Activated CD4-positive, alpha-beta T cell treated with anti-CD3 and anti-CD28 coated beads, Interleukin-2, amount 10 ng/mL, durations not matched to agents 24 days and 14 days (primary cell): ENCODE measurements at regions not wholly inside any gene's neighbourhood (a gene's known extent, or its start where the extent isn't known, plus 50 kb on each side); places are given as distances from the start of the nearest gene placed in this dataset.
A peak's percentile ranks its signal among the peaks of the same experiment; 100 is the strongest.
"Not testable (repeated sequence)": the region's sequence is repeated elsewhere in the genome, so short reads cannot be mapped to it uniquely, and the experiment has no call there.

Experiments
- DNase-seq: peaks from one replicate; pipeline ENCODE4 v3.0.0; 2022
- H3K27ac Mint-ChIP-seq: one replicate; pipeline ENCODE4 v1.8.0; 2022; ENCODE audit warnings: mild to moderate bottlenecking, mixed read lengths
- H3K27me3 Mint-ChIP-seq: one replicate; pipeline ENCODE4 v1.8.0; 2022; ENCODE audit warnings: mixed read lengths
- H3K36me3 Mint-ChIP-seq: one replicate; pipeline ENCODE4 v1.8.0; 2022; ENCODE audit warnings: low read depth, mild to moderate bottlenecking, mixed read lengths
- H3K4me1 Mint-ChIP-seq: one replicate; pipeline ENCODE4 v1.8.0; 2021; ENCODE audit warnings: mixed read lengths
- H3K4me3 Mint-ChIP-seq: one replicate; pipeline ENCODE4 v1.8.0; 2022; ENCODE audit warnings: mild to moderate bottlenecking, moderate library complexity, mixed read lengths
- H3K9me3 Mint-ChIP-seq: one replicate; pipeline ENCODE4 v1.8.0; 2021; ENCODE audit warnings: mixed read lengths
- intact Hi-C: fragments of 100-400 bp; cut with micrococcal nuclease; formaldehyde crosslinking; loops from one replicate; pipeline ENCODE4 v1.15.1; 2023

DNA sequence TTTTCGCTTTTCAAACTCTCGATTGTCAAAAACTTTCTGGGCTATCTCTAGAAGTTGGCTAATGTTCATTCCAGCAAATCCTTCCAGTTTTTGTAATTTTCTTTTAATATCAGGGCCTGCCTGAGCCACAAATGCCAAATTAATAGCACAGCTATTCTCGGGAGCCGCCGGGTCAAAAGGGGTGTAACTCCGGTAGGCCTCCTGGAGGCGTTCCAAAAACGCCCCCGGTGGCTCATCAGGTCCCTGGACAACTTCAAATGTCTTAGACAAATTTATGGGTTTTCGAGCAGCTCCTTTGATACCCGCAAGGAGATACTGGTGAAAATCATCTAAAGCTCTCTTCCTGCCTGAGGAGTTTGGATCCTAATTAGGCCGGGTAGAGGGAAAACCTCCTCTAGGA lies 117.9 kb upstream of the PZP start:
- Mint-ChIP-seq H3K4me3 (no peak overlapping the region), H3K36me3 (no peaks in the 10 kb centered on the region), H3K9me3 (no peaks in the 10 kb centered on the region), H3K4me1 (peaks cover 11% of the 10 kb centered on the region), H3K27me3 (no peaks in the 10 kb centered on the region), H3K27ac (no peak overlapping the region)
- DNase-seq: no peak
- intact Hi-C loops: loop anchor here (10.0 kb wide), 1 partner anchor 261 kb away; no protein-coding TSS in a partner anchor

DNA sequence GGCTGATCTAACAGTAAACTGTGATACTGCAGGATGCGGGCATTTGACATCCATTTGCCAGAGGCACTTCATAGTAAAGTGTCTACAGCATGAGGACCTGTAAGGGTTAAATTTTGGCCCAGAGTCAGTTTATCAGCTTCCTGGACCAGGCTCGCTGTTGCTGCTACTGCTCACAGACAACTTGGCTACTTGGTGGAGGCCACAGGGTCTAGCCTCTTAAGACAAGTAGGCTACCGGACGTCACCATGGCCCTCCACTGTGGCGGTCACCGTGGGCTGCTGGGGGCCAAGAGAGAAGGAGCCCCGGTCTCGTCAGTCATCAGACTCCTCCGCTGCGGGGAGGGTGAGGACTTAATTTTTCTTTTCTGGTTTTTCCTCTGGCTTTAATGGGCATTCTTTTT lies 117.3 kb upstream of the PZP start:
- peaks cover 9% of the 10 kb centered on the region for H3K4me1 Mint-ChIP-seq
- H3K9me3 Mint-ChIP-seq: no peaks in the 10 kb centered on the region
- H3K27ac Mint-ChIP-seq: no peak overlapping the region
- H3K27me3 Mint-ChIP-seq: no peaks in the 10 kb centered on the region
- intact Hi-C loops: loop anchor here (10.0 kb wide), 1 partner anchor 261 kb away; no protein-coding TSS in a partner anchor
- H3K36me3 Mint-ChIP-seq: no peaks in the 10 kb centered on the region
- no peak overlapping the region for H3K4me3 Mint-ChIP-seq
- no peak for DNase-seq

DNA sequence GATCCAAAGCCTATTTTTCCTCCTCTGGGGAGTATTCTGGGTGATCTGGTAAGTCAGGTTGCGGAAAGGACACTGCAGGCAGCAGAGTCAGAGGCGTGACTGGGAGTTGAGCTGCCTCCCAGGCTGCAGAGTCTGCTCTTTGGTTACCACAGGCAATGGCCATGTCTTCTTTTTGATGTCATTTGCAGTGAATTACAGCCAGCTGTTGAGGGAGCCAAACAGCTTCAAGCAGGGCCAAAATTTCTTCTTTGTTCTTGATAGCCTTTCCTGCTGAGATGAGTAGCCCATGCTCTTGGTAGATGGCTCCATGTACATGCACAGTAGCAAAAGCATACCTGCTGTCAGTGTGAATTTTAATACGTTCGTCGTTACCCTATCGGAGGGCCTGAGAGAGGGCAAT lies 116.6 kb upstream of the PZP start:
- H3K4me1 Mint-ChIP-seq: peaks cover 9% of the 10 kb centered on the region
- intact Hi-C loops: loop anchor here (10.0 kb wide), 1 partner anchor 260 kb away; no protein-coding TSS in a partner anchor
- no peaks in the 10 kb centered on the region for H3K36me3 Mint-ChIP-seq
- DNase-seq: no peak
- no peaks in the 10 kb centered on the region for H3K9me3 Mint-ChIP-seq
- no peak overlapping the region for H3K4me3 Mint-ChIP-seq
- H3K27me3 Mint-ChIP-seq: no peaks in the 10 kb centered on the region
- no peak overlapping the region for H3K27ac Mint-ChIP-seq

DNA sequence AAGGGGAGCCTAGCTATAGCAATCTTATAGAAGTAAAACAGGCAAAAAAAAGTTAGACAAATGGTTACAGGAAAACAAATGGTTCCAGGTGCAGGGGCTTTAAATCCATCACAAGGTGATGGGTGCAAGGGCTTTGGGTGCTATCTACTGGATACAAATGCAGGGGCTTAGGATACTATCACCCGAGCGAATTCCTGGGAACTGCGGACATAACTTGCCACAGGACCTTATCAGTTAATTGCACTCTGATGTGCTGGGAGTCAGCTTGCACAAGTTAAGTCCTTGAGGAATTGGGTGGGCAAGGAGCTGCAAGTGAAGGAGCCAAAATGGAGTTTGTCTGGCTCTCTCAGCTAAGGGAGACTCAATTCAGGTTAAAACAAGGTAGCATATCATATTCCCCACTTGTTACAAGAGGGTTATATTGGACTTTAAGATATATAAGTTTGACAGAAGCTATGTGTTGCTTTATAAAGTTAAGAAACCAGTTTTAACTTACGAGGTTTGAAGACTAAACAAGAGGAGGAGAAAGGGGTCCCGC lies 115.0 kb upstream of the PZP start:
- Mint-ChIP-seq H3K4me1 (peaks cover 7% of the 10 kb centered on the region), H3K27me3 (no peaks in the 10 kb centered on the region), H3K36me3 (no peaks in the 10 kb centered on the region), H3K9me3 (no peaks in the 10 kb centered on the region), H3K4me3 (no peak overlapping the region), H3K27ac (no peak overlapping the region)
- DNase-seq: no peak
- intact Hi-C loops: loop anchor here (10.0 kb wide), 1 partner anchor 258 kb away; no protein-coding TSS in a partner anchor

DNA sequence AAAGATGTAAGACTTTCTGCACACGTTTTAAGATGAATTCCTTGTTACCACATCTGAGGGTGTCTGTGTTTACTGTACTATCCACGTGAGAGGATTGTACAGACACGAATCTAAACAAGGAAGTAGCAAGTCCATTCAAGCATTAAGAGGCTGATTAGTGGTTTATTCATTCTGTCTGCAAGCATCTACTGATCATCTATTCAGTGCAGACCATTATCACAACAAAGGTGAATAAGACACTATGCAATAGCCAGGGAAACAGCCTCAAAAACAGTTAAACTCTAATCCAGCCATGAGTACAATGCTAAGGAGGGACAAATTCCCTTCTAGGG lies 111.6 kb upstream of the PZP start:
- DNase-seq: no peak
- intact Hi-C loops: loop anchor here (10.0 kb wide), 1 partner anchor 255 kb away; no protein-coding TSS in a partner anchor
- Mint-ChIP-seq H3K9me3 (no peaks in the 10 kb centered on the region), H3K36me3 (no peaks in the 10 kb centered on the region), H3K27ac (no peak overlapping the region), H3K27me3 (no peaks in the 10 kb centered on the region), H3K4me1 (peaks cover 1% of the 10 kb centered on the region), H3K4me3 (no peak overlapping the region)

DNA sequence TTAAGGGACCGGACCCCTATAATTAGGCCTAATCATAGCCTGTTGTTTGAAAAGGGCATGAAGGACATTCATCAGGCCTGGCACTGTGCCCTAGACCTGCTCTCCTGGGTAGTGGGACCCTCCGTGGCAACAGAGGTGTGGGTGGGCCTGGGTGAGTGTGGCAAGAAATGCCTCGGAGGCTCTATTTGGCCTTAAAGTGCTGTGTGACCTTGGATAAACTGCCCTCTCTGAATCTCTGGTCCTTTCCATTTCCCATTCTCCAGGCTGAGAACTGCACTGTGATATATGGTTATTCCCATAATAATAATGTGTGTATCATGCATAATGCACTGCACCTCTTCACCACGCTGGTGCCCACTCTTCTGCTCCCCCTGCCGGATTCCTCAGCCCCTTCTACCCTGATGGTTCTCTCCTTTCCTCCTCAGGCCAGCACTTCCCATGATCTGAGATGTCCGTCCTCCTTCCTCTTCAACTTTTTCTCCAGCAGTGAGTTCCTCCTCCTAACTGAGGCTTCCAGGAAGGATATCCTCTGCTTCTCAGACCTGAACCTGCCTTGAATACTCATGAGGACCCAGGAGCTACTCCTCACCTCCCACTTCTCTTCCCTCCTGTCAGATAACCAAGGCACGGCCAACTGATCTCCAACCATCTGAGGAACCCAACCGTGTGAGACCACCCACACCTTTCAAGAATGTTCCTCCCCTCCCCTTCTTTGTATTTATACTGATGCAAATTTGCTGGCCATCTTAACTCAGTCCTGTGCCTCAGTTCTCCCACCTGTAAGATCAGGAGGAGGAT lies 111.0 kb upstream of the PZP start:
- H3K27me3 Mint-ChIP-seq: no peaks in the 10 kb centered on the region
- intact Hi-C loops: no loop called here
- peaks cover 1% of the 10 kb centered on the region for H3K4me1 Mint-ChIP-seq
- H3K9me3 Mint-ChIP-seq: no peaks in the 10 kb centered on the region
- H3K27ac Mint-ChIP-seq: no peak overlapping the region
- H3K36me3 Mint-ChIP-seq: no peaks in the 10 kb centered on the region
- DNase-seq: no peak
- no peak overlapping the region for H3K4me3 Mint-ChIP-seq

DNA sequence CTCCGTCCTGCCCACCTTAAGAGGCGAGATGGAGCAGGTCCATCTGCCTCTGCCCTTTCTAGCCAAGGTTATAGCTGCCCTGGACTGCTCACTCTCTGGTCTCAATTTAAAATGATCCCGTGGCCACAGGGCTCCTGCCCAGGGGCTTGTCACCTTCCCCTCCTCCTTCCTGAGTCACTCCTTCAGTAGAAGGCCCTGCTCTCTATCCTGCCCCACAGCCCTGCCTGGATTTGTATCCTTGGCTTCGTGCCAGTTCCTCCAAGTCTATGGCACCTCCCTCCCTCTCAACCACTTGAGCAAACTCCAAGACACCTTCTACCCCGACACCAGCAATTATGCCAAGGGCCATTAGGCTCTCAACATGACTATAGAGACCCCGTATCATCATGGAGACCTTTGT lies 105.3 kb upstream of the PZP start:
- intact Hi-C loops, H3K4me1 Mint-ChIP-seq, H3K27ac Mint-ChIP-seq, H3K27me3 Mint-ChIP-seq, H3K36me3 Mint-ChIP-seq, H3K9me3 Mint-ChIP-seq, H3K4me3 Mint-ChIP-seq: not testable (repeated sequence)
- DNase-seq: peak; percentile 47

DNA sequence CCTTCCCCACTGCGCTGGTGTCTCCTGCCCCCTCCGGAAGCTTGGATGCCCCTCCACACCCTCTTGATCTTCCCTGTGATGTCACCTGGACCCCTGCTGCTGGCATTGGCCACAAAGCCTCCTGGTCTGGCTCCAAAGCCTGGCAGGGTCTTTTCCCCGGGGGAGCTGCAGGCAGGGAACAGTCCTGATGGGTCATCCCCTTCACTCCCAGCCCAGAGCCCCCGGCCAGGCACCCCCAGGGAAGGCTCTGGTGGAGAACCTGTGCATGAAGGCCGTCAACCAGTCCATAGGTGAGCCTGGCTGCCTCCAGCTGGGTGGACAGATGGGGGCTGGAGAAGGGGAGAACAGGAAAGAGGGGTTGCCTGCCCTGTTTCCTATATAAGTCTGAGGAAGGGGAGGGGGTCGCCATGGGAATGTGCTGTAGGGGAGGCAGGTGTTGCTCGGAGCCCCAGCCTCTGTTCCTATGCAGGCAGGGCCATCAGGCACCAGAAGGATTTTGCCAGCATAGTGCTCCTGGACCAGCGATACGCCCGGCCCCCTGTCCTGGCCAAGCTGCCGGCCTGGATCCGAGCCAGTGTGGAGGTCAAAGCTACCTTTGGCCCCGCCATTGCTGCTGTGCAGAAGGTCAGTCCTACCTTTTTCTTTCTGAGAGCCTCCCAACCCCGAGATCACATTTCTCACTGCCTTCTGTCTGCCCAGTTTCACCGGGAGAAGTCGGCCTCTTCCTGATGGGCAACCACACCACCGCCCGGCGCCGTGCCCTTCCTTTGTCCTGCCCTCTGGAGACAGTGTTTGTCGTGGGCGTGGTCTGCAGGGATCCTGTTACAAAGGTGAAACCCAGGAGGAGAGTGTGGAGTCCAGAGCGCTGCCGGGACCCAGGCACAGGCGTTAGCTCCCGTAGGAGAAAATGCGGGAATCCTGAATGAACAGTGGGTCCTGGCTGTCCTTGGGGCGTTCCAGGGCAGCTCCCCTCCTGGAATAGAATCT lies 104.5 kb upstream of the PZP start:
- H3K27me3 Mint-ChIP-seq, H3K9me3 Mint-ChIP-seq, H3K27ac Mint-ChIP-seq, H3K4me3 Mint-ChIP-seq, H3K4me1 Mint-ChIP-seq, H3K36me3 Mint-ChIP-seq, intact Hi-C loops: not testable (repeated sequence)
- peak; percentile 53 for DNase-seq

DNA sequence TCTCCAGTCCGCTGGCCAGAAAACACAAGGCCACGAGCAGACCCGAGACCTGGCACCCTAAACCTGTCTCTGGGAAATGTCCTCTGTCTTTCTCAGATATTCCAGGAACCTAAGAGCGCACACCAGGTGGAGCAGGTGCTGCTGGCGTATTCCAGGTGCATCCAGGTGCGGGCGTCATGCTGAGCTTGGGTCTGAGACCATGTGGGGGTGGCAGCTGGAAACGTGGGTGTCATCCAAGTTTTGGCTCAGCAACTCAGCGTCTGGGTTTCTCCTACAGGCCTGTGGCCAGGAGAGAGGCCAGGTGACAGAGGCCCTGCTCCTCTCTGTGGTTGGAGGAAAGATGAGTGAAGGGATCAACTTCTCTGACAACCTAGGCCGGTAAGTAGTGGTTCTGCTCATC lies 103.3 kb upstream of the PZP start:
- peak; percentile 50 for DNase-seq
- H3K36me3 Mint-ChIP-seq, intact Hi-C loops, H3K27me3 Mint-ChIP-seq, H3K4me3 Mint-ChIP-seq, H3K9me3 Mint-ChIP-seq, H3K27ac Mint-ChIP-seq, H3K4me1 Mint-ChIP-seq: not testable (repeated sequence)

DNA sequence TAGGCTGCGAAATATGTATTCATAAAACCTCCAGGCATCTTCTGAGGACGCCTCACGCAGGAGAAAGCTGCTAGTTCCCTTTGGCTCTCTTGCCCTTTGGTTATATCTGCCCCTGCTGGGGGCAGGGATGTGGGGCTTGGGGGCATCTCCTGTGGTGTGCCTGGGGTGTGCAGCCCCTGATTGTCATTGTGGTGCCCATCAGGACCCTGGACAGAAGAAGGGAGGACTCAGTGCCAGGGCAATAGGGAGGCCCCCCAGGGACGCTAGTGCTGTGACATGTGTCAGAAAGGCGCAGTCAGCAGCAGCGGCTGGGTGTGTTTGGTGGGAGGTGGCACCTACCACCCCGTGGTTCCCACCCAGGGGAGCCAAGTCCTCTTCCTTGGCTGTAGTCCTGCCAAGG lies 102.5 kb upstream of the PZP start:
- not testable (repeated sequence) for H3K27me3 Mint-ChIP-seq
- DNase-seq: peak; percentile 44

DNA sequence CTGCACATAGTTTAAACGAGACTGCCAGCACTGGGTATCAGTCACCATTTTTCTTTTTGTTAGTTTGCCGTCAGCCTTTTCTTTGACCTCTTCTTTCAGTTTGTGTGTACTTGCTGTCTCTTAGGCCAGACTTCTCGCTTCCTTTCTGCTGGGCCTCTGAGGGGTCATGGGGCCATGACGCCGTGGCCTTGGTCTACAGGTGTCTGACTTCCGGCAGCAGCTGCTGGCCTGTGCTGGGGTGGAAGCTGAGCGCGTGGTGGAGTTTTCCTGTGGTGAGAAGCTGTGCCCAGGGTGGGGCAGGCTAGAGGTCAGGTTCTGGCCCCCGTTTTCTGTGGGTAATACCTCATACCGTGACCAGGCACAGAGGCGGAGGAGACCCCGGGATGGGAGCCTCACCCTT lies 101.6 kb upstream of the PZP start:
- intact Hi-C loops, H3K4me3 Mint-ChIP-seq, DNase-seq, H3K27ac Mint-ChIP-seq, H3K27me3 Mint-ChIP-seq, H3K4me1 Mint-ChIP-seq, H3K9me3 Mint-ChIP-seq, H3K36me3 Mint-ChIP-seq: not testable (repeated sequence)

More for the DNA sequence above, 102.5 kb upstream of the PZP start:
- intact Hi-C loops, H3K4me1 Mint-ChIP-seq, H3K9me3 Mint-ChIP-seq, H3K27ac Mint-ChIP-seq, H3K4me3 Mint-ChIP-seq, H3K36me3 Mint-ChIP-seq: not testable (repeated sequence)

DNA sequence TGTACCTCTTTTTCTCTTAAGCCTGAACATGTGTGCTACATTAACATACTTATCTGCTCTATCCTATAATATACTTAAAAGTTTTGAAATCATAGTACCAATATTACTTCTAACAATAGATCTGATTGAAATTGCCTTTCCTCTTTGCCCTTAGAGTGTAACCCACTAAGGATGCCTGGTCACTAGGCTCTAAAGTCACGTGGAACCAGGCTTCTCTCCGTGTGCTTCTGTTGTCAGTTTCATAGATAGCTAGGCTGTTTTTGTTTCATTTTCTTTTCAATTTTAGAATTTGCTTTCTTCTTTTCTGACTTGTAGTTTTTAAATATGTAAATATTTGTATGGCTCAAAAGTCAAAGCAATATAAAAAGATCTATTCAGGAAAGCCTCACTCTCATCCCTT lies 100.5 kb upstream of the PZP start:
- H3K9me3 Mint-ChIP-seq, H3K4me3 Mint-ChIP-seq, intact Hi-C loops, H3K36me3 Mint-ChIP-seq, DNase-seq, H3K4me1 Mint-ChIP-seq, H3K27me3 Mint-ChIP-seq, H3K27ac Mint-ChIP-seq: not testable (repeated sequence)

DNA sequence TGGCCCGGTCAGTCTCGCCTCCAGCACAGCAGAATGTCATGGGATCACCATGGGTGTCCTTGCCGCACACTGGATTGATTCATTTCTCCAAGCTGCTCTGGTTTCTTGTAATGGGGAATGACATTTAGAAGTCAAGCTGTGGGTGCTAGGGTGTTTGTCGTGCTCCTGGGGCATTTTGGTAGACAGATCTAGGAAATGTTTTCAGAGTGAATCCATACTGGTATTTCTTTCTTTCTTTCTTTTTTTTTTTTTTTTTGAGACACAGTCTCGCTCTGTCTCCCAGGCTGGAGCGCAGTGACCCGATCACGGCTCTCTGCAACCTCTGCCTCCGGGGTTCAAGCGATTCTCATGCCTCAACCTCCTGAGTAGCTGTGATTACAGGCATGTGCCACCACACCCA lies 100.0 kb upstream of the PZP start:
- H3K36me3 Mint-ChIP-seq, H3K27me3 Mint-ChIP-seq, H3K9me3 Mint-ChIP-seq, H3K4me1 Mint-ChIP-seq, H3K27ac Mint-ChIP-seq, intact Hi-C loops, DNase-seq, H3K4me3 Mint-ChIP-seq: not testable (repeated sequence)

DNA sequence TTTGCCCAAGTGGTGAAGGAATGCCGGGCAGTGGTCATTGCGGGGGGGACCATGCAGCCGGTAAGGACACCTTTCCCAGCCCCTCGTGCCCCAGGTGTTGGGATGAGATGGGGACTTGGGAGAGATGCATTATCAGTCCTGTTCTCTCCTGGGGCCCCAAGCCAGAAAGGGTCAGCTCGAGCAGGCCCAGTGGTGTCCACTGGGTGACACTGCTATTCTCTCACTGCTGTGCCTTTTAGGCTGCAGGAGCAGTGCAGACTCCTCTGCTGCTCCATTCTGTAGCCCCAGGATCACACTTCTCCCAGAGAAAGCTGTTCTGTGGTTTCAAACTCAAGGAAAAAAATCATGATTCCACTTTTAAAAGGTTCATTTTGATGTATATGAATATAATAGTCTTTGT lies 99.1 kb upstream of the PZP start:
- H3K4me1 Mint-ChIP-seq, H3K36me3 Mint-ChIP-seq, H3K9me3 Mint-ChIP-seq, intact Hi-C loops, H3K27me3 Mint-ChIP-seq, H3K27ac Mint-ChIP-seq, DNase-seq, H3K4me3 Mint-ChIP-seq: not testable (repeated sequence)
